HepG2 (cell line): ENCODE measurements at regions not wholly inside any gene's neighbourhood (a gene's known extent, or its start where the extent isn't known, plus 50 kb on each side); places are given as distances from the start of the nearest gene placed in this dataset.

Source experiments
- ATAC-seq: fragments of 200-7000 bp; cut with Tn5 transposase; 3 replicates; pipeline ENCODE4 v1.9.1; 2020; ENCODE audit warnings: mild to moderate bottlenecking, moderate library complexity
- BruUV-seq: library from RNA; stranded (reverse); fragments of 400-500 nt; replicated peaks from 2 replicates; lab custom pipeline; 2021; lab: Mats Ljungman, UMichigan
- CTCF ChIA-PET: fragments of 300-600 bp; formaldehyde crosslinking; extraction: SDS; loops from one replicate; lab custom pipeline; 2021; ENCODE audit warnings: low total read pairs, inconsistent platforms, low intra/inter-chr PET ratio; lab: Yijun Ruan, JAX
- POLR2A ChIA-PET: fragments of 350-600 bp; sonication (Branson Sonifier 250); formaldehyde crosslinking; loops from one replicate; lab custom pipeline; 2020; ENCODE audit warnings: antibody characterized with exemption, inconsistent platforms; lab: Yijun Ruan, JAX
- DNase-seq: peaks from one replicate; pipeline ENCODE4 v3.0.0-alpha.2; 2015; ENCODE audit warnings: low spot score
- FAIRE-seq: peaks from 3 replicates; lab custom pipeline; 2011; peaks lifted over from hg19 to GRCh38; lab: Jason Lieb, UNC
- H2AFZ ChIP-seq: one replicate; pipeline ENCODE4 v1.6.1; 2011; ENCODE audit warnings: low read length, inconsistent platforms
- H3K27ac ChIP-seq: fragments of 300-600 bp; 3 replicates; pipeline ENCODE4 v1.8.0; 2011; ENCODE audit warnings: mixed run types, mild to moderate bottlenecking, mixed read lengths, low read length, inconsistent platforms; ENCODE audit not compliant: insufficient read depth; ENCODE audit errors: extremely low read length
- H3K27me3 ChIP-seq, 2 experiments: fragments of 200-600 bp in 1 of 2; 2 replicates in 1 of 2; 3 replicates in 1 of 2; pipeline versions ENCODE4 v1.6.0 to v1.8.0; 2011; ENCODE audit warnings: low read length in 2 of 2, mild to moderate bottlenecking in 2 of 2, moderate library complexity in 2 of 2, inconsistent platforms in 1 of 2; ENCODE audit not compliant: insufficient read depth in 2 of 2, control insufficient read depth in 1 of 2
- H3K36me3 ChIP-seq, 2 experiments: fragments of 200-600 bp in 1 of 2; replicated peaks in 1 of 2; 2 replicates in 1 of 2; 3 replicates in 1 of 2; pipeline versions ENCODE4 v1.5.1 to v1.8.0; 2011; ENCODE audit warnings: low read length in 2 of 2, inconsistent platforms in 1 of 2; ENCODE audit not compliant: insufficient read depth in 2 of 2, control insufficient read depth in 1 of 2
- H3K4me1 ChIP-seq: 2 replicates; pipeline ENCODE4 v1.5.1; 2012; ENCODE audit warnings: low read length, inconsistent platforms; ENCODE audit not compliant: insufficient read depth
- H3K4me2 ChIP-seq: 2 replicates; pipeline ENCODE4 v1.6.0; 2011; ENCODE audit warnings: low read depth, low read length, inconsistent platforms
- H3K4me3 ChIP-seq, 3 experiments: fragments of 200-600 bp in 1 of 3; sonication (generic), shearing (Covaris generic) in 1 of 3; replicated peaks in 1 of 3; 2 replicates each; pipeline ENCODE4 v1.5.1; 2011 to 2016; ENCODE audit warnings: low read length in 3 of 3, inconsistent platforms in 2 of 3, low read depth in 2 of 3, mild to moderate bottlenecking in 2 of 3, control low read depth in 1 of 3, mixed read lengths in 1 of 3; ENCODE audit not compliant: insufficient read depth in 1 of 3
- H3K79me2 ChIP-seq: one replicate; pipeline ENCODE4 v1.6.1; 2011; ENCODE audit warnings: low read length, inconsistent platforms; ENCODE audit not compliant: insufficient read depth
- H3K9ac ChIP-seq: 2 replicates; pipeline ENCODE4 v1.6.0; 2011; ENCODE audit warnings: mild to moderate bottlenecking, low read depth, low read length, inconsistent platforms; ENCODE audit not compliant: insufficient read depth
- H3K9me3 ChIP-seq: 2 replicates; pipeline ENCODE4 v1.5.1; 2012; ENCODE audit warnings: mild to moderate bottlenecking, low read length
- H4K20me1 ChIP-seq: 2 replicates; pipeline ENCODE4 v1.6.0; 2011; ENCODE audit warnings: inconsistent platforms, mild to moderate bottlenecking, low read length, moderate library complexity; ENCODE audit not compliant: insufficient read depth
- AGO2 ChIP-seq: fragments of 200-400 bp; formaldehyde crosslinking; optimal IDR thresholded peaks from 2 replicates; pipeline ENCODE3; 2017; ENCODE audit warnings: mild to moderate bottlenecking, low read depth, low read length, moderate library complexity
- DMAP1 ChIP-seq: IDR thresholded peaks from 2 replicates; pipeline ENCODE4 v1.6.1; 2016
- NCOR1 ChIP-seq: fragments of 200-600 bp; sonication (generic); IDR thresholded peaks from 2 replicates; pipeline ENCODE4 v1.7.0; 2017; ENCODE audit warnings: antibody characterized with exemption, low read length, borderline replicate concordance
- NFKBIZ ChIP-seq: IDR thresholded peaks from 2 replicates; pipeline ENCODE4 v1.6.1; 2018; ENCODE audit warnings: missing genetic modification reagents, missing compliant biosample characterization
- RORA ChIP-seq: sonication (generic); formaldehyde crosslinking; IDR thresholded peaks from 2 replicates; pipeline ENCODE4 v1.5.0; 2020; ENCODE audit warnings: mild to moderate bottlenecking, missing genetic modification reagents, moderate library complexity
- SIX4 ChIP-seq: sonication (generic); formaldehyde crosslinking; IDR thresholded peaks from 2 replicates; pipeline ENCODE4 v1.4.0; 2020; ENCODE audit warnings: missing genetic modification reagents
- SRF ChIP-seq: IDR thresholded peaks from 2 replicates; pipeline ENCODE4 v1.6.1; 2011; ENCODE audit warnings: mild to moderate bottlenecking, low read depth, low read length, moderate library complexity
- TGIF2 ChIP-seq: IDR thresholded peaks from 2 replicates; pipeline ENCODE4 v1.6.1; 2016; ENCODE audit warnings: control low read depth, missing compliant biosample characterization
- ZBTB33 ChIP-seq: sonication (generic); formaldehyde crosslinking; IDR thresholded peaks from 2 replicates; pipeline ENCODE4 v1.4.0; 2020; ENCODE audit warnings: missing genetic modification reagents
- ZKSCAN5 ChIP-seq: sonication (generic); formaldehyde crosslinking; IDR thresholded peaks from 2 replicates; pipeline ENCODE4 v1.5.1; 2020; ENCODE audit warnings: mild to moderate bottlenecking, missing genetic modification reagents
- ZNF441 ChIP-seq: sonication (generic); formaldehyde crosslinking; IDR thresholded peaks from 2 replicates; pipeline ENCODE4 v1.7.0; 2021; ENCODE audit warnings: missing genetic modification reagents, borderline replicate concordance
- ZNF800 ChIP-seq: sonication (generic); formaldehyde crosslinking; IDR thresholded peaks from 2 replicates; pipeline ENCODE4 v1.4.0; 2020; ENCODE audit warnings: missing genetic modification reagents
- ZSCAN29 ChIP-seq: sonication (generic); formaldehyde crosslinking; conservative IDR thresholded peaks from 2 replicates; pipeline ENCODE4 v1.4.0; 2020; ENCODE audit warnings: mild to moderate bottlenecking, missing genetic modification reagents
- WGBS: methylation state at CpG from one replicate; pipeline ENCODE4 v1.1.6; 2017; ENCODE audit warnings: low lambda C conversion rate; 5-methylcytosine and 5-hydroxymethylcytosine counted together
- in situ Hi-C: cut with HindIII; loops from 2 replicates; pipeline ENCODE4 v1.10.0; 2017; ENCODE audit warnings: low pct_unique_long_range_greater_than_20kb; ENCODE audit not compliant: extremely low pct_ligation_motif_present
- intact Hi-C: fragments of 100-400 bp; cut with micrococcal nuclease; formaldehyde crosslinking; loops from one replicate; pipeline ENCODE4 v1.10.0; 2022; ENCODE audit not compliant: unreplicated experiment

GRCh38 chr21:16928439-16928838 lies 584.4 kb upstream of the CXADR start:
- in situ Hi-C loops = no loop called here
- H3K9ac ChIP-seq = no peak overlapping the region
- H3K4me1 ChIP-seq = no peaks in the 10 kb centered on the region
- POLR2A ChIA-PET = no interaction called here
- WGBS = 0% methylated on average over 1 of the region's 1 CpG
- no peak overlapping the region for H2AFZ ChIP-seq
- CTCF ChIA-PET = no interaction called here
- no peaks in the 10 kb centered on the region for H3K79me2 ChIP-seq
- no peak overlapping the region for H3K27ac ChIP-seq
- FAIRE-seq (no peak), DNase-seq (no peak), ATAC-seq (no peak)
- no peaks in the 10 kb centered on the region for H3K9me3 ChIP-seq
- intact Hi-C loops = no loop called here
- no peaks in the 10 kb centered on the region for H4K20me1 ChIP-seq
- no peak for TF ChIP-seq SRF
- no peak for TF ChIP-seq NFKBIZ (CRISPR knock-in tag)
- no peak for TF ChIP-seq AGO2
- no peak for TF ChIP-seq TGIF2
- no peak for TF ChIP-seq ZNF441 (CRISPR knock-in tag)
- no peak for TF ChIP-seq ZKSCAN5 (CRISPR knock-in tag)
- TF ChIP-seq ZNF800 (CRISPR knock-in tag) = no peak
- no peak for TF ChIP-seq ZSCAN29
- no peak for TF ChIP-seq DMAP1 (CRISPR knock-in tag)
- H3K4me3 ChIP-seq = no peak overlapping the region
- BruUV-seq = no TSS peak
- H3K4me2 ChIP-seq = no peak overlapping the region
- H3K36me3 ChIP-seq = no peaks in the 10 kb centered on the region
- no peaks in the 10 kb centered on the region for H3K27me3 ChIP-seq

- H2AFZ ChIP-seq = no peak overlapping the region
- ATAC-seq = no peak
- H3K27ac ChIP-seq = no peak overlapping the region
- TF ChIP-seq SIX4 (CRISPR knock-in tag) (no peak), ZBTB33 (CRISPR knock-in tag) (no peak), RORA (no peak), NCOR1 (no peak)
- TF ChIP-seq, all 625 proteins: peak for 0
- H3K79me2 ChIP-seq = no peaks in the 10 kb centered on the region
- no peak for FAIRE-seq
- ChIA-PET CTCF (no interaction called here), POLR2A (no interaction called here)
- no peak overlapping the region for H3K9ac ChIP-seq
- no peaks in the 10 kb centered on the region for H3K27me3 ChIP-seq
- H3K4me1 ChIP-seq = no peaks in the 10 kb centered on the region
- intact Hi-C loops = no loop called here
- H4K20me1 ChIP-seq = no peaks in the 10 kb centered on the region
- no TSS peak for BruUV-seq
- H3K9me3 ChIP-seq = no peaks in the 10 kb centered on the region
- in situ Hi-C loops = no loop called here
- DNase-seq = no peak
- H3K4me3 ChIP-seq = no peak overlapping the region
- no peaks in the 10 kb centered on the region for H3K36me3 ChIP-seq
- no peak overlapping the region for H3K4me2 ChIP-seq
Measured at GRCh38 chr21:16932314-16932713, 580.5 kb upstream of the CXADR start.
